SK-N-SH (cell line): ENCODE measurements at regions not wholly inside any gene's neighbourhood (a gene's known extent, or its start where the extent isn't known, plus 50 kb on each side); places are given as distances from the start of the nearest gene placed in this dataset.
A peak's percentile ranks its signal among the peaks of the same experiment; 100 is the strongest.

Source experiments
- CTCF ChIA-PET: fragments of 300-600, 350-600 bp; formaldehyde crosslinking; extraction: SDS; loops from one replicate; lab custom pipeline; 2021; lab: Yijun Ruan, JAX
- POLR2A ChIA-PET: fragments of 350-600 bp; sonication (Branson Sonifier 250); formaldehyde crosslinking; extraction: SDS; loops from one replicate; lab custom pipeline; 2020; ENCODE audit warnings: antibody characterized with exemption, inconsistent platforms; lab: Yijun Ruan, JAX
- DNase-seq: peaks from one replicate; pipeline ENCODE4 v3.0.0; 2012
- H2AFZ ChIP-seq: fragments of 200-600 bp; sonication (generic); 2 replicates; pipeline ENCODE4 v1.8.1; 2016; ENCODE audit warnings: antibody characterized with exemption, mild to moderate bottlenecking, low read depth
- H3F3A ChIP-seq: fragments of 200-600 bp; sonication (generic); replicated peaks from 2 replicates; pipeline ENCODE3; 2016; ENCODE audit warnings: antibody characterized with exemption, mild to moderate bottlenecking; ENCODE audit not compliant: insufficient read depth
- H3K27ac ChIP-seq, 2 experiments: fragments of 200-500 bp in 1 of 2; fragments of 200-600 bp in 1 of 2; sonication (Bioruptor generic) in 1 of 2; sonication (generic), shearing (Covaris generic) in 1 of 2; 2 replicates each; pipeline versions ENCODE4 v1.5.1 to v1.6.1; 2014 to 2016; ENCODE audit warnings: low read depth in 2 of 2, inconsistent platforms in 1 of 2, low read length in 1 of 2, mild to moderate bottlenecking in 1 of 2, mixed read lengths in 1 of 2
- H3K27me3 ChIP-seq: fragments of 200-600 bp; sonication (generic), shearing (Covaris generic); 2 replicates; pipeline ENCODE4 v1.6.1; 2016; ENCODE audit warnings: mixed run types; ENCODE audit not compliant: insufficient read depth
- H3K36me3 ChIP-seq, 2 experiments: fragments of 200-500 bp in 1 of 2; fragments of 200-600 bp in 1 of 2; sonication (Bioruptor generic) in 1 of 2; sonication (generic) in 1 of 2; replicated peaks in 1 of 2; 2 replicates each; pipeline versions ENCODE3 to v1.5.1; 2014 to 2016; ENCODE audit warnings: low read length in 1 of 2, mild to moderate bottlenecking in 1 of 2; ENCODE audit not compliant: insufficient read depth in 2 of 2, control insufficient read depth in 1 of 2
- H3K4me1 ChIP-seq, 2 experiments: fragments of 200-500 bp in 1 of 2; fragments of 200-600 bp in 1 of 2; sonication (Bioruptor generic) in 1 of 2; sonication (generic), shearing (Covaris generic) in 1 of 2; 2 replicates each; pipeline versions ENCODE4 v1.5.1 to v1.6.1; 2014 to 2016; ENCODE audit warnings: low read depth in 1 of 2, low read length in 1 of 2, mixed run types in 1 of 2; ENCODE audit not compliant: insufficient read depth in 2 of 2, control insufficient read depth in 1 of 2
- H3K4me2 ChIP-seq: fragments of 200-600 bp; sonication (generic), shearing (Covaris generic); 2 replicates; pipeline ENCODE4 v1.6.1; 2017; ENCODE audit warnings: mixed run types
- H3K4me3 ChIP-seq, 2 experiments: fragments of 200-500 bp in 1 of 2; fragments of 200-600 bp in 1 of 2; sonication (Bioruptor generic) in 1 of 2; sonication (generic), shearing (Covaris generic) in 1 of 2; 2 replicates each; pipeline versions ENCODE4 v1.5.1 to v1.8.1; 2014 to 2016; ENCODE audit warnings: low read depth in 2 of 2, inconsistent platforms in 1 of 2, low read length in 1 of 2, mild to moderate bottlenecking in 1 of 2, mixed read lengths in 1 of 2, moderate library complexity in 1 of 2
- H3K79me2 ChIP-seq: fragments of 200-600 bp; sonication (generic); 2 replicates; pipeline ENCODE4 v1.8.1; 2017; ENCODE audit warnings: mild to moderate bottlenecking; ENCODE audit not compliant: insufficient read depth
- H3K9ac ChIP-seq: fragments of 200-600 bp; sonication (generic); 2 replicates; pipeline ENCODE4 v1.6.1; 2017; ENCODE audit warnings: mixed run types
- H3K9me2 ChIP-seq: fragments of 200-600 bp; sonication (generic); 2 replicates; pipeline ENCODE4 v1.6.1; 2017; ENCODE audit warnings: mixed run types
- H3K9me3 ChIP-seq: fragments of 200-600 bp; sonication (generic); 2 replicates; pipeline ENCODE4 v1.6.1; 2017; ENCODE audit warnings: mixed run types, mild to moderate bottlenecking, moderate library complexity
- H4K20me1 ChIP-seq: fragments of 200-600 bp; sonication (generic); 2 replicates; pipeline ENCODE4 v1.6.1; 2017; ENCODE audit warnings: mild to moderate bottlenecking, mixed run types; ENCODE audit not compliant: insufficient read depth
- CHD2 ChIP-seq: fragments of 150-350 bp; IDR thresholded peaks from 2 replicates; pipeline ENCODE4 v1.6.1; 2018; ENCODE audit warnings: low read length; ENCODE audit not compliant: partially characterized antibody
- ELF1 ChIP-seq: IDR thresholded peaks from 2 replicates; pipeline ENCODE4 v1.4.0; 2012
- EZH2phosphoT487 ChIP-seq: fragments of 200-600 bp; sonication (generic); IDR thresholded peaks from 2 replicates; pipeline ENCODE4 v1.6.1; 2017; ENCODE audit warnings: low read depth, mixed run types, mild to moderate bottlenecking, antibody characterized with exemption, moderate library complexity, borderline replicate concordance
- FOSL2 ChIP-seq: IDR thresholded peaks from 2 replicates; pipeline ENCODE4 v1.4.0; 2012; ENCODE audit warnings: low read depth, mild to moderate bottlenecking, moderate library complexity, borderline replicate concordance
- FOXJ3 ChIP-seq: sonication (generic); formaldehyde crosslinking; IDR thresholded peaks from 2 replicates; pipeline ENCODE4 v1.5.1; 2020; ENCODE audit warnings: mild to moderate bottlenecking, missing genetic modification reagents
- GABPA ChIP-seq: IDR thresholded peaks from 2 replicates; pipeline ENCODE4 v1.4.0; 2012; ENCODE audit warnings: low read depth, mild to moderate bottlenecking
- GATA2 ChIP-seq: sonication (generic); formaldehyde crosslinking; IDR thresholded peaks from 2 replicates; pipeline ENCODE4 v1.5.0; 2020; ENCODE audit warnings: mild to moderate bottlenecking, missing genetic modification reagents
- JUND ChIP-seq: IDR thresholded peaks from 2 replicates; pipeline ENCODE4 v1.4.0; 2012
- NFIC ChIP-seq: IDR thresholded peaks from 2 replicates; pipeline ENCODE4 v1.4.0; 2012; ENCODE audit warnings: borderline replicate concordance
- NRF1 ChIP-seq: IDR thresholded peaks from 2 replicates; pipeline ENCODE4 v1.6.1; 2012; ENCODE audit warnings: low read depth, mild to moderate bottlenecking, low read length
- POLR2AphosphoS5 ChIP-seq: IDR thresholded peaks from 2 replicates; pipeline ENCODE4 v1.6.1; 2012; ENCODE audit warnings: low read depth, low read length
- SIN3A ChIP-seq: IDR thresholded peaks from 2 replicates; pipeline ENCODE4 v1.6.1; 2012; ENCODE audit warnings: low read depth, mild to moderate bottlenecking, low read length, moderate library complexity, borderline replicate concordance
- SMC3 ChIP-seq: IDR thresholded peaks from 2 replicates; pipeline ENCODE4 v1.6.1; 2012; ENCODE audit warnings: low read depth, low read length, improper control_type of control experiment
- TAF1 ChIP-seq: IDR thresholded peaks from 2 replicates; pipeline ENCODE4 v1.6.1; 2012; ENCODE audit warnings: low read depth, mild to moderate bottlenecking, low read length, moderate library complexity, borderline replicate concordance
- TCF12 ChIP-seq: IDR thresholded peaks from 2 replicates; pipeline ENCODE4 v1.4.0; 2012
- WGBS: methylation state at CpG from one replicate; pipeline ENCODE4 v1.1.6; 2017; ENCODE audit warnings: low lambda C conversion rate; 5-methylcytosine and 5-hydroxymethylcytosine counted together
- TF ChIP-seq, protein P1 (sequence below): fragments of 150-350 bp; IDR thresholded peaks from 2 replicates; pipeline ENCODE4 v1.6.1; 2016; ENCODE audit warnings: mild to moderate bottlenecking, low read depth, low read length
- TF ChIP-seq, protein P2 (sequence below): IDR thresholded peaks from 2 replicates; pipeline ENCODE4 v1.4.0; 2012; ENCODE audit warnings: low read depth, borderline replicate concordance
- TF ChIP-seq, protein P3 (sequence below): fragments of 200-600 bp; sonication (generic); IDR thresholded peaks from 2 replicates; pipeline ENCODE4 v1.6.1; 2017; ENCODE audit warnings: antibody characterized with exemption, mild to moderate bottlenecking, moderate library complexity

DNA sequence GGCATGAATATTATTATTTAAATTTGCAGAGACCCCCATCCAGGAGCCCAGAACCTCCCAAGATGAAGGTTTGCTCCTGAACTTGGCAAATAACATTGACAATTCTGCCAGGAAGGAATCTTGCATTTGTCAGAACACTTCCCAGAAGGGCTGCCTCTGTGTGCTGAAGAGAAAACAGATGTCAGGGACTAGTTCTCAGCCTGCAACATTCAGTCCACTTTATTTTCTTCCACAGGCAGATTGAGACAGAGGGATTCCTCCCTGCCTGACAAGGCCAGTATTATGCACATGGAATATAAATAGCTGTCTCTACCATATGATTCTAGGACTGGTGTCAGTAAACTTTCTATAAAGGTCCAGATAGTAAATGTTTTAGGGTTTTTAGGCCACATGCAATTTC is 171.5 kb upstream of the SIX2 start:
- ChIA-PET POLR2A (no interaction called here), CTCF (interaction anchor here (1.0 to 1.4 kb wide), 2 partner anchors 9 to 12 kb away, joined by 3 to 5 read pairs; no protein-coding TSS in a partner anchor)
- no peak overlapping the region for H3K9ac ChIP-seq
- TF ChIP-seq TCF12 (peak; percentile 49; the same call in 1 of the 2 replicates), ELF1 (no peak)
- H3K9me3 ChIP-seq = no peaks in the 10 kb centered on the region
- no peaks in the 10 kb centered on the region for H3F3A ChIP-seq
- no peak overlapping the region for H3K4me2 ChIP-seq
- H3K36me3 ChIP-seq = no peaks in the 10 kb centered on the region
- H2AFZ ChIP-seq = no peak overlapping the region
- DNase-seq = no peak
- H3K27ac ChIP-seq = no peak overlapping the region
- H3K4me1 ChIP-seq = no peaks in the 10 kb centered on the region
- no peaks in the 10 kb centered on the region for H3K27me3 ChIP-seq
- H4K20me1 ChIP-seq = no peaks in the 10 kb centered on the region
- H3K79me2 ChIP-seq = no peaks in the 10 kb centered on the region
- H3K9me2 ChIP-seq = no peaks in the 10 kb centered on the region
- no peak overlapping the region for H3K4me3 ChIP-seq

DNA sequence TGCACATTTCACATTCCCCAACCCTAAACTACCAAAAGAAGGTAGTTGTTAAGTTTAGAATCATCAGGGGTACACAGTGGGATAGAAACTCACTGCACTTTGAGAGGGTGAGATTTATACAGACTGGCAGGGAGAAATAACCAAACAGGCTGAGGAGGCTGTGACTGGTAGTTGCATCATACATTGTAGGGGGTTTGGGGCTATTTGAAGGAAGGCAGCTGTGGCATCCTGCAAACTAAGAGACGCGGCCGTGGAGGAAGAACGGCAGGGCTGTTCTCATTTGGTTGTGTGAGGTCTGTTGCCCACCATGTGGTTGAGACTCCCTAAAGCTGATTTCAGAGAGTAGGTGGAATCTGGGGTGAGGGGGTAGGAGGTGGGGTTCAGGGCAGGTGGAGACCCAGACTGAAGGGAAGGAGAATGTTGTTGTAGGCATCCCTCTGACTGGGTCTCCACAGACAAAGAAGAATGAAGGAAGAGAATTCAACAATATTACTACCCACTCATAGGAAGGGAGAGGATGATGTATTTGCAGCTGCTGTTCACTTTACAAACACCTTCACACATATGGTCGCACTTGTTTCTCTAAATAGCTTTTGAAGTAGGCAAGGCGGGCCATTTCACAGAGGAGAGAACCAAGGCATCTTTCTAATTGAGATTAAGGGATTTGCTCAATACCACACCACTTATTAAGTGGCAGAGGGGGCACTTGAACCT is 170.9 kb upstream of the SIX2 start:
- no peak overlapping the region for H3K4me2 ChIP-seq

More for the DNA sequence above, 170.9 kb upstream of the SIX2 start:
- Histone ChIP-seq H3K27ac (no peak overlapping the region), H3K4me3 (no peak overlapping the region), H3K36me3 (no peaks in the 10 kb centered on the region), H3K9me2 (no peaks in the 10 kb centered on the region), H3K9ac (no peak overlapping the region), H2AFZ (no peak overlapping the region), H4K20me1 (no peaks in the 10 kb centered on the region)
- CTCF ChIA-PET = interaction anchor here (1.4 to 2.0 kb wide), 2 partner anchors 199 to 314 kb away, joined by 3 to 7 read pairs; no protein-coding TSS in a partner anchor
- no peak for DNase-seq
- no peak for TF ChIP-seq FOSL2
- TF ChIP-seq POLR2AphosphoS5 = no peak
- no peak for TF ChIP-seq NFIC
- TF ChIP-seq JUND = no peak
- no peak for TF ChIP-seq SIN3A
- TF ChIP-seq FOXJ3 (CRISPR knock-in tag) = no peak
- no peak for TF ChIP-seq CHD2
- no peak for TF ChIP-seq EZH2phosphoT487
- TF ChIP-seq ELF1 = no peak
- TF ChIP-seq TAF1 = no peak
- TF ChIP-seq, protein P1, sequence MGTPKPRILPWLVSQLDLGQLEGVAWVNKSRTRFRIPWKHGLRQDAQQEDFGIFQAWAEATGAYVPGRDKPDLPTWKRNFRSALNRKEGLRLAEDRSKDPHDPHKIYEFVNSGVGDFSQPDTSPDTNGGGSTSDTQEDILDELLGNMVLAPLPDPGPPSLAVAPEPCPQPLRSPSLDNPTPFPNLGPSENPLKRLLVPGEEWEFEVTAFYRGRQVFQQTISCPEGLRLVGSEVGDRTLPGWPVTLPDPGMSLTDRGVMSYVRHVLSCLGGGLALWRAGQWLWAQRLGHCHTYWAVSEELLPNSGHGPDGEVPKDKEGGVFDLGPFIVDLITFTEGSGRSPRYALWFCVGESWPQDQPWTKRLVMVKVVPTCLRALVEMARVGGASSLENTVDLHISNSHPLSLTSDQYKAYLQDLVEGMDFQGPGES = no peak
- TF ChIP-seq, protein P2, sequence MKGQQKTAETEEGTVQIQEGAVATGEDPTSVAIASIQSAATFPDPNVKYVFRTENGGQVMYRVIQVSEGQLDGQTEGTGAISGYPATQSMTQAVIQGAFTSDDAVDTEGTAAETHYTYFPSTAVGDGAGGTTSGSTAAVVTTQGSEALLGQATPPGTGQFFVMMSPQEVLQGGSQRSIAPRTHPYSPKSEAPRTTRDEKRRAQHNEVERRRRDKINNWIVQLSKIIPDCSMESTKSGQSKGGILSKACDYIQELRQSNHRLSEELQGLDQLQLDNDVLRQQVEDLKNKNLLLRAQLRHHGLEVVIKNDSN = no peak
- no peak for TF ChIP-seq GABPA
- TF ChIP-seq, protein P3, sequence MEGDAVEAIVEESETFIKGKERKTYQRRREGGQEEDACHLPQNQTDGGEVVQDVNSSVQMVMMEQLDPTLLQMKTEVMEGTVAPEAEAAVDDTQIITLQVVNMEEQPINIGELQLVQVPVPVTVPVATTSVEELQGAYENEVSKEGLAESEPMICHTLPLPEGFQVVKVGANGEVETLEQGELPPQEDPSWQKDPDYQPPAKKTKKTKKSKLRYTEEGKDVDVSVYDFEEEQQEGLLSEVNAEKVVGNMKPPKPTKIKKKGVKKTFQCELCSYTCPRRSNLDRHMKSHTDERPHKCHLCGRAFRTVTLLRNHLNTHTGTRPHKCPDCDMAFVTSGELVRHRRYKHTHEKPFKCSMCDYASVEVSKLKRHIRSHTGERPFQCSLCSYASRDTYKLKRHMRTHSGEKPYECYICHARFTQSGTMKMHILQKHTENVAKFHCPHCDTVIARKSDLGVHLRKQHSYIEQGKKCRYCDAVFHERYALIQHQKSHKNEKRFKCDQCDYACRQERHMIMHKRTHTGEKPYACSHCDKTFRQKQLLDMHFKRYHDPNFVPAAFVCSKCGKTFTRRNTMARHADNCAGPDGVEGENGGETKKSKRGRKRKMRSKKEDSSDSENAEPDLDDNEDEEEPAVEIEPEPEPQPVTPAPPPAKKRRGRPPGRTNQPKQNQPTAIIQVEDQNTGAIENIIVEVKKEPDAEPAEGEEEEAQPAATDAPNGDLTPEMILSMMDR = no peak
- TF ChIP-seq SMC3 = no peak
- no peak for TF ChIP-seq GATA2 (CRISPR knock-in tag)
- TF ChIP-seq NRF1 = no peak
- TF ChIP-seq, all 33 proteins: peak for 0
- Histone ChIP-seq H3K27me3 (no peaks in the 10 kb centered on the region), H3K4me1 (no peaks in the 10 kb centered on the region), H3K79me2 (no peaks in the 10 kb centered on the region), H3K9me3 (no peaks in the 10 kb centered on the region), H3F3A (no peaks in the 10 kb centered on the region)
- 94% methylated on average over 6 of the region's 6 CpGs for WGBS
- POLR2A ChIA-PET = no interaction called here
